ENCODE measurements at regions not wholly inside any gene's neighbourhood (a gene's known extent, or its start where the extent isn't known, plus 50 kb on each side); places are given as distances from the start of the nearest gene placed in this dataset.

DNA sequence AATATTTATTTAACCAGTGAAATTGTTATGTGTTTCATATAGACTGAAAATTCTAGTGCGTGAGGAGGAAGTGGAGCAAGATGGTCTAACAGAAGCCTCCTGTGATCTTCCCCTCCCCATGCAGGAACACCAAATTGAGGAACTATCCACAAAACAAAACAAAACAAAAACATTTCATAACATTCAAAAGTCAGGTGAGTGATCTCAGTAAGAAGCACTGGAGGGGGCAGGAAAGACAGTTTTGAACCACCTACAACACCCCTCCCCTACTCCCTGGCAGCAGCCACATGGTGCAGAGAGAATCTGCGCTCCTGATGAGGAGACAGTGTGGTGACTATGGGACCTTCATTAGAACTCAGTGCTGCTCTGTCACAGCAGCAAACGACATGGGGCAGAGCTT, 221.9 kb upstream of the SEMA3C start:
- no peak for DNase-seq (ENCODE audit: low read depth, low spot score)

DNA sequence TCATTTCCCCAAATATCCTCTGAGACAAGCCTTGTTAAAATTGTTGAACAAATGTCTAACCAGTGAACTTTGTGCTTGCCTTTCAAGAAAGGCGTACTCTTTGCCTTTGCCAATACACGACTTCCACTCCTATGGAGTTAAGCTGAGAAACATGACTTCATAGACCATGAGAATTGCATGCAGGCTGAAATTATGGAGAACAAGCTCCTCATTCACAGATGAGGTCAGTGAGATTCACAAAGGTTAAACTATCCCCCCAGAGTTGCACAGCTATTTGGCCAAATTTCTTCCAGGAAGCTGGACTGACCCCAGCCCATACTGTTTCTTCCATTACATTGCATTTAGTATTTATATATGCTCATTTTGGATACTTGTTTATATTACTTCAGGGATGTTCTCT, 221.4 kb upstream of the SEMA3C start:
- no peak for DNase-seq (ENCODE audit: low read depth, low spot score)
- in situ Hi-C loops (cut with HindIII; ENCODE audit: low sequenced_read_pairs), result no loop called here

More for the DNA sequence above, 221.9 kb upstream of the SEMA3C start:
- in situ Hi-C loops (cut with HindIII; ENCODE audit: low sequenced_read_pairs), result no loop called here
- TF ChIP-seq, protein P1, sequence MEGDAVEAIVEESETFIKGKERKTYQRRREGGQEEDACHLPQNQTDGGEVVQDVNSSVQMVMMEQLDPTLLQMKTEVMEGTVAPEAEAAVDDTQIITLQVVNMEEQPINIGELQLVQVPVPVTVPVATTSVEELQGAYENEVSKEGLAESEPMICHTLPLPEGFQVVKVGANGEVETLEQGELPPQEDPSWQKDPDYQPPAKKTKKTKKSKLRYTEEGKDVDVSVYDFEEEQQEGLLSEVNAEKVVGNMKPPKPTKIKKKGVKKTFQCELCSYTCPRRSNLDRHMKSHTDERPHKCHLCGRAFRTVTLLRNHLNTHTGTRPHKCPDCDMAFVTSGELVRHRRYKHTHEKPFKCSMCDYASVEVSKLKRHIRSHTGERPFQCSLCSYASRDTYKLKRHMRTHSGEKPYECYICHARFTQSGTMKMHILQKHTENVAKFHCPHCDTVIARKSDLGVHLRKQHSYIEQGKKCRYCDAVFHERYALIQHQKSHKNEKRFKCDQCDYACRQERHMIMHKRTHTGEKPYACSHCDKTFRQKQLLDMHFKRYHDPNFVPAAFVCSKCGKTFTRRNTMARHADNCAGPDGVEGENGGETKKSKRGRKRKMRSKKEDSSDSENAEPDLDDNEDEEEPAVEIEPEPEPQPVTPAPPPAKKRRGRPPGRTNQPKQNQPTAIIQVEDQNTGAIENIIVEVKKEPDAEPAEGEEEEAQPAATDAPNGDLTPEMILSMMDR (IDR thresholded peaks at IDR 0.05; ENCODE audit: low read depth, low read length), result no peak
- no peak overlapping the region for H3K4me3 ChIP-seq (ENCODE audit: low read depth, low read length)

DNA sequence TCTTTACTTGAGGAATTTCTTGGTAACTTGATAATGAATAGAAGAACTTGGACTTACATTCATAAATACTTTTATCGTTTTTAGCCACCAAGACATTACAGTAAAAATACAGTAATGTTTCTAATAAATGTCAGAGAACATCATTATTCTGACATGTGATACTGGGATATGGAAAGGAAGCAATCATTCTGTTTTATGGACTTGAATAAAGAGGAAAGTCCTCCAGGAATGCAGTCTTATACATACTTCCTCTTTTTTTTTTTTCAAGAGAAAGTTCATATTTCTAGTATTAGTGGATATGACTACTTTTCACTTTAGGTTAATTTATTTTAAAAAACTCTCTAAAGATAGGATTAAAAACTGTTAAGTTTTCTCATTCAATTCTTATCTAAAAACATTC, 220.0 kb upstream of the SEMA3C start:
- in situ Hi-C loops (cut with HindIII; ENCODE audit: low sequenced_read_pairs), result no loop called here
- H3K4me3 ChIP-seq (ENCODE audit: low read depth, low read length), result no peak overlapping the region
- DNase-seq (ENCODE audit: low read depth, low spot score), result no peak
- TF ChIP-seq, protein P1 (IDR thresholded peaks at IDR 0.05; ENCODE audit: low read depth, low read length), result no peak

More for the DNA sequence above, 221.4 kb upstream of the SEMA3C start:
- TF ChIP-seq, protein P1 (IDR thresholded peaks at IDR 0.05; ENCODE audit: low read depth, low read length), result no peak
- no peak overlapping the region for H3K4me3 ChIP-seq (ENCODE audit: low read depth, low read length)

DNA sequence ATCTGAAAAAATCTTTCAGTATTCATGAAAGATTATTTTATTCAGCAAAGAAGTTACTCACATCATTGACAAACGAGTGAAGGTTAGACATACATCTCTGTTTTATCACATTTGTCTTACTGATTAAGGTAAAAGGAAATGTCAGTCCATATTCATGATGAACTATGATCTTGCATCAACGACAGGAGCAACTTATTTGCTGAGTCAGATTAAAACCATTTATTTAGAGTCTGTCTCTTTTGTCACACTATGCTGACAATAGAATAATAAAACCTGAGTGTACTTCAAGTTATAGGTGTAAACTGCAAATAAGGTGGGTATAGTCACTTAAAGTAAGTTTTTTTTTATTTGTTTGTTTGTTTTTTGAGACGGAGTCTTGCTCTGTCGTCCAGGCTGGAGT, 216.5 kb upstream of the SEMA3C start:
- TF ChIP-seq, protein P1 (IDR thresholded peaks at IDR 0.05; ENCODE audit: low read depth, low read length), result no peak
- in situ Hi-C loops (cut with HindIII; ENCODE audit: low sequenced_read_pairs), result no loop called here
- no peak overlapping the region for H3K4me3 ChIP-seq (ENCODE audit: low read depth, low read length)
- DNase-seq (ENCODE audit: low read depth, low spot score), result no peak

DNA sequence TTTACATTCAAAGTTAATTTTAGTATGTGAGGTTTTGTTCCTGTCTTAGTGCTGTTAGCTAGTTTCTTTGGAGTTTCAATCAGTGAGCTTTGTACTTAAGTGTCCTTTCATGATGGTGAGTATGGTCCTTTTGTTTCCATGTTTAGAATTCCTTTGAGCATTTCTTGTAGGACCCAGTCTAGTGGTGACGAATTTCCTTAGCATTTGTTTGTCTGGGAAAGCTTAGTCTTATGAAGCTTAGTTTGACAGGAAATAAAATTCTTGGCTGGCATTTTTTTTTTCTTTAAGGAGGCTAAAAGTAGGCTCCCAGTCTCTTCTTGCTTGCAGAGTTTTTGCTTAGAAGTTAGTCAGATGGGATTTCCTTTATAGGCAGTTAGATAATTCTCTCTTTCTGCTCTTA, 209.2 kb upstream of the SEMA3C start:
- no peak for DNase-seq (ENCODE audit: low read depth, low spot score)
- TF ChIP-seq, protein P1 (IDR thresholded peaks at IDR 0.05; ENCODE audit: low read depth, low read length), result no peak
- in situ Hi-C loops (cut with HindIII; ENCODE audit: low sequenced_read_pairs), result no loop called here
- no peak overlapping the region for H3K4me3 ChIP-seq (ENCODE audit: low read depth, low read length)

- DNase-seq (ENCODE audit: low read depth, low spot score), result no peak
- TF ChIP-seq, protein P1 (IDR thresholded peaks at IDR 0.05; ENCODE audit: low read depth, low read length), result no peak
- no peak overlapping the region for H3K4me3 ChIP-seq (ENCODE audit: low read depth, low read length)
- in situ Hi-C loops (cut with HindIII; ENCODE audit: low sequenced_read_pairs), result no loop called here
These were observed 202.0 kb upstream of the SEMA3C start for GRCh38 chr7:81120803-81121202.

GRCh38 chr7:81120111-81120510, 201.3 kb upstream of the SEMA3C start:
- TF ChIP-seq, protein P1 (IDR thresholded peaks at IDR 0.05; ENCODE audit: low read depth, low read length), result no peak
- H3K4me3 ChIP-seq (ENCODE audit: low read depth, low read length), result no peak overlapping the region
- no peak for DNase-seq (ENCODE audit: low read depth, low spot score)
- in situ Hi-C loops (cut with HindIII; ENCODE audit: low sequenced_read_pairs), result no loop called here

All from astrocyte of the spinal cord (primary cell).